SIG-M5 (cell line): ENCODE measurements at regions not wholly inside any gene's neighbourhood (a gene's known extent, or its start where the extent isn't known, plus 50 kb on each side); places are given as distances from the start of the nearest gene placed in this dataset.

ENCODE experiments used
- DNase-seq: peaks from one replicate; lab custom pipeline; 2025; lab: John Stamatoyannopoulos, UW

GRCh38 chr16:62088731-62089410 is 52.6 kb upstream of the CDH8 start:
- no peak for DNase-seq
